GM10266 (cell line): ENCODE measurements at regions not wholly inside any gene's neighbourhood (a gene's known extent, or its start where the extent isn't known, plus 50 kb on each side); places are given as distances from the start of the nearest gene placed in this dataset.

Source experiments
- DNase-seq: peaks from one replicate; pipeline ENCODE4 v3.0.0; 2012; ENCODE audit errors: extremely low spot score
- TF ChIP-seq, protein P1 (sequence below): IDR thresholded peaks from 2 replicates; pipeline ENCODE4 v1.5.1; 2012; ENCODE audit warnings: mild to moderate bottlenecking, low read depth; ENCODE audit not compliant: control insufficient read depth, insufficient read depth; ENCODE audit errors: missing control alignments

DNA sequence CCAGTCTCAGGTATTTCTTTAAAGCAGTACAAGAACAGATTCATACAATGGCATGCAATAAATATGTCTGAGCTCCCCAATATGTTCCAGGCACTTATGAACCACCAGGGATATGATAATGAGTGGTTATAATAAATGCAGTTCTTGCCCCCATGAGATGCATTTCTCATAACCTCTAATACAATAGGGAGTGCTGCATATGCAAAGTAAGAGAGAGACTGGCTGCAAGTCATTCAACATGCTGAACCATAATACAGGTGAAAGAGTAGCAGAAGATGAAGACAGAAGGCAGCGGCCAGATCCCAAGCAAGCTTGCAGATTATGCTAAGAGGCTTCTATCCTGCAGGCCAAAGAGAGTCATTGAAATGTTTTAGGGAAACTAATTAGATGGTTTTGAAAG is 96.7 kb downstream of the CHD9NB start:
- TF ChIP-seq, protein P1, sequence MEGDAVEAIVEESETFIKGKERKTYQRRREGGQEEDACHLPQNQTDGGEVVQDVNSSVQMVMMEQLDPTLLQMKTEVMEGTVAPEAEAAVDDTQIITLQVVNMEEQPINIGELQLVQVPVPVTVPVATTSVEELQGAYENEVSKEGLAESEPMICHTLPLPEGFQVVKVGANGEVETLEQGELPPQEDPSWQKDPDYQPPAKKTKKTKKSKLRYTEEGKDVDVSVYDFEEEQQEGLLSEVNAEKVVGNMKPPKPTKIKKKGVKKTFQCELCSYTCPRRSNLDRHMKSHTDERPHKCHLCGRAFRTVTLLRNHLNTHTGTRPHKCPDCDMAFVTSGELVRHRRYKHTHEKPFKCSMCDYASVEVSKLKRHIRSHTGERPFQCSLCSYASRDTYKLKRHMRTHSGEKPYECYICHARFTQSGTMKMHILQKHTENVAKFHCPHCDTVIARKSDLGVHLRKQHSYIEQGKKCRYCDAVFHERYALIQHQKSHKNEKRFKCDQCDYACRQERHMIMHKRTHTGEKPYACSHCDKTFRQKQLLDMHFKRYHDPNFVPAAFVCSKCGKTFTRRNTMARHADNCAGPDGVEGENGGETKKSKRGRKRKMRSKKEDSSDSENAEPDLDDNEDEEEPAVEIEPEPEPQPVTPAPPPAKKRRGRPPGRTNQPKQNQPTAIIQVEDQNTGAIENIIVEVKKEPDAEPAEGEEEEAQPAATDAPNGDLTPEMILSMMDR, result no peak
- DNase-seq, result no peak

DNA sequence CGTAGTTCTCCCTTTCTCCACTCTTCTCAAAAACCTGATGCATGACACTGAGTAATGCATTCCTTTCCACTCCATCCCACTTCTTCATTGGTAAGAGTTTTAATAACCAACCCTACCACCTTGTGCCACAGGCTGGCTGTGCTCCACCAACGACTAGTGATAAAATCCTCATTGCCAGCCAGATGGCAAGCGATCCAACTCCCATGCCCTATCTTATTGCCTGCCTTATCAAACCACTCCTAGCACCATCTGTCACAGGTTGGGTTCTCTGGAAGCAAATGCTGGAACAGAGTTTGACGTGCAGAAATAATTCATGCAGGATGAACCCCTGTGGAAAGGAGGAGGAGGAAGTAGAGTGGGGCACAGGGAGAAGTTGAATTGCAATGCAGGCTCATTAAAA is 99.5 kb downstream of the CHD9NB start:
- TF ChIP-seq, protein P1, result no peak
- DNase-seq, result no peak

DNA sequence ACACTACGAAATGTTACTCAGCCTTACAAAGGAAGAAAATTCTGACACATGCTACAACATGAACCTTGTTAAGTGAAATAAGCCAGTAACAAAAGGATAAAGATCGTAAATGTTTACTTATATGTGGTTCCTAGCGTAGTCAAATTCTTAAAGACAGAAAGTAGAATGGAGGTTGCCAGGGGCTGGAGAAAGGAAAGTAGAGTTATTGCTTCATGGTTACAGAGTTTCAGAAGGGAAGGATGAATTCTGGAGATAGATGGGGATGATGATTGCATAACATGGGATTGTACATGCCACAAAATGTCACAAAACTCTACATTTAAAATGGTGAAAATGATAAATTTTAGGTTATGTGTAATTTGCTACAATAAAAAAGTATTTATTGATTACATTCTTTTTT is 103.8 kb downstream of the CHD9NB start:
- TF ChIP-seq, protein P1, result no peak

DNA sequence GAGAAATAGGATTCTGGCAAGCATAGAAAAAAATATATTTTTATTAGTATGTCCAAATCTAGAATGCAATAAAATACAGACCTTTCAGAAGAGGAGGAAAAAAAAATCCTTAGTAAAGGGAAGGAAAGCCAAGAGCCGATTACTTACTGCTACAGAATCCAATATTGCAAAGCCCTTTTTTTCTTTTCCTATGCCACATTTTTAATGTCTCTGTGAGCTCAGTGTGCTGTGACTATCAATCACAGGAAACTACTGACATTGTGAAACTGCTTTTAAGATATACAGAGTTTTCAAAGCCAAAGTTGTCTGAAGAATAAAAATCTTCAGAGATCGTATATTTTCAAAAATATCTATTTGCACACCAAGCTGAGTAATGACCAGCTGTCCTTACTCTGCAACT is 120.4 kb downstream of the CHD9NB start:
- TF ChIP-seq, protein P1, result no peak
- no peak for DNase-seq

More for the DNA sequence above, 103.8 kb downstream of the CHD9NB start:
- DNase-seq, result no peak

DNA sequence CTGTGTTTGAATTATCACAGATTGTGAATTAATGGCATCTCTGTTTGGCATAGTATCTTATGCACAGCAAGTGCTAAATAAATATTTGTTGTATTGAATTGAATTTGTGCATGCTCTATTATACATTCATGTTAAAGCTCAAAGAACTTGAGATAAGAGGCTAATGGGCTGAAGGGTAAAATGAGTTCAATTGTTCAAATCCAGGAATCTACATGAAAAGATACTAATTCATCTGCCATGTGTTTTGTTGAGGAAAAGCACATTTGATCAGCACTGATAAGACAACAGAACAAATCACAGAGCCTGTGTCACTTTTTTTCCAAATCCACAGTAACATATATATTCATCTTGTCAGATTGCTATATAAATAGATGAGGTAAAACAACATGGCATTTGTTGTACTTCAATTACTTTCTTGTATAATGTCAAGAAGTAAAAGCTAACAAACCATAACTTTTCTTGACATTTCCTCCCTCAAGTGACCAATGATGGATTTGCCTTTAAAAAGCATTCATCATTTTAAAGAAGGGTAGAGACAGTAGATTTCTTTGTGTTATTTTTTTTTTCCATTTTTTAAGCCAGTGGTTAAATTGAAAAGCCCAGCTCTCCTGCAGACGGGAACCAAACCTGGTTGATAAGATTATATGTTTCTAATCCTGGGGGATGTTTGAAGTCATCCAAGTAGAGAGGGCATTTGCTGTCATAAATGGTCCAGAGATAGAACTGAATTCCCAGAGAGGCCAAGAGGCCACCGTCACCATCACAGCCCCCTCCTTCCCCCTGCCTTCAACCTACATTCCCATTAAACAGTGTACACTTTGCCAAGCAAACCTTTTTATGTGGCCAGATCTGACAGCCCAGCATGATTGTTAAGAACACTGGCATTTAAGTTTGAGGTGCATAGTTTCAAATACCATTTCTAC is 123.0 kb downstream of the CHD9NB start:
- TF ChIP-seq, protein P1, result no peak
- DNase-seq, result no peak

DNA sequence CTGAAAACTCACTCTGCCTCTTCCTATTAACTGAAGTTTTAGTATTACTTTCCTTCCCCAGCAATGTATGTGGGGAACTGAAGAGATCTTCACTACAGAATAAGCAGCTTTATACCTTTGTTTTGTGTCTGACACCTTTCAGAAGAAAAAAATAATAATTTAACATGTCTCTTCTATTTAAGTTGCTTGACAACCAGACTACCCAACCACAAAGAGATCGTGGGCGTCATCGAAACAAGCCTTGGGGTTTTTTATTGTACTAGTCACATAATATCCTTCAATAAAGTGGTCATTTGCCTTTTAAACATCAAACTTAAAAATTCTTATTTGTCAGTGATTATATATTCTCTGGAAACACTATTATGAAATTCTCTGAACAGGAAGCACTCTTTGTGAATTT is 123.7 kb downstream of the CHD9NB start:
- no peak for DNase-seq
- TF ChIP-seq, protein P1, result no peak

DNA sequence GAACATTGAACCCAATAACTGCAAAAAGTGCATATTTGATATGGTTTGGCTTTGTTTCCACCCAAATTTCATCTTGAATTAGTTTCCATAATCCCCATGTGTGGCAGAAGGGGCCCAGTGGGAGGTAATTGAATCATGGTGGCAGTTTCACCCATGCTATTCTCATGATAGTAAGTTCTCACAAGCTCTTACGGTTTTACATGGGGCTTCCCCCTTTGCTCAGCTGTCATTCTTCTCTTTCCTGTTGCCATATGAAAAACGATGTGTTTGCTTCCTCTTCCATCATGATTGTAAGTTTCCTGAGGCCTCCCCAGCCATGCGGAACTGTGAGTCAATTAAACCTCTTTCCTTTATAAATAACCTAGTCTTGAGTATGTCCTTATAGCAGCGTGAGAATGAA is 127.6 kb downstream of the CHD9NB start:
- DNase-seq, result no peak
- TF ChIP-seq, protein P1, result no peak
